Activated naive CD8-positive, alpha-beta T cell treated with anti-CD3 and anti-CD28 coated beads, Interleukin-2, amount 10 ng/mL, durations not matched to agents 7 days and 5 days (primary cell): ENCODE measurements at regions not wholly inside any gene's neighbourhood (a gene's known extent, or its start where the extent isn't known, plus 50 kb on each side); places are given as distances from the start of the nearest gene placed in this dataset.

ENCODE experiments used
- ATAC-seq: fragments of 150-1000 bp; cut with Tn5 transposase; one replicate; pipeline ENCODE4 v1.10.0; 2021; ENCODE audit warnings: low read depth, moderate library complexity
- POLR2A ChIA-PET: fragments of 350-600 bp; sonication (Branson Sonifier 250); formaldehyde crosslinking; loops from one replicate; lab custom pipeline; 2021; ENCODE audit warnings: antibody characterized with exemption; lab: Charles Lee
- DNase-seq: peaks from one replicate; pipeline ENCODE4 v3.0.0; 2021
- H3K27ac Mint-ChIP-seq: one replicate; pipeline ENCODE4 v1.8.0; 2022; ENCODE audit warnings: mild to moderate bottlenecking, mixed read lengths
- H3K27me3 Mint-ChIP-seq: one replicate; pipeline ENCODE4 v1.8.0; 2022; ENCODE audit warnings: mild to moderate bottlenecking, moderate library complexity, mixed read lengths
- H3K36me3 Mint-ChIP-seq: one replicate; pipeline ENCODE4 v1.8.0; 2021; ENCODE audit warnings: mild to moderate bottlenecking, mixed read lengths
- H3K4me1 Mint-ChIP-seq: one replicate; pipeline ENCODE4 v1.8.0; 2021; ENCODE audit warnings: mixed read lengths
- H3K4me3 Mint-ChIP-seq: one replicate; pipeline ENCODE4 v1.8.0; 2022; ENCODE audit warnings: mild to moderate bottlenecking, moderate library complexity, mixed read lengths
- H3K9me3 Mint-ChIP-seq: one replicate; pipeline ENCODE4 v1.8.0; 2021; ENCODE audit warnings: mixed read lengths

DNA sequence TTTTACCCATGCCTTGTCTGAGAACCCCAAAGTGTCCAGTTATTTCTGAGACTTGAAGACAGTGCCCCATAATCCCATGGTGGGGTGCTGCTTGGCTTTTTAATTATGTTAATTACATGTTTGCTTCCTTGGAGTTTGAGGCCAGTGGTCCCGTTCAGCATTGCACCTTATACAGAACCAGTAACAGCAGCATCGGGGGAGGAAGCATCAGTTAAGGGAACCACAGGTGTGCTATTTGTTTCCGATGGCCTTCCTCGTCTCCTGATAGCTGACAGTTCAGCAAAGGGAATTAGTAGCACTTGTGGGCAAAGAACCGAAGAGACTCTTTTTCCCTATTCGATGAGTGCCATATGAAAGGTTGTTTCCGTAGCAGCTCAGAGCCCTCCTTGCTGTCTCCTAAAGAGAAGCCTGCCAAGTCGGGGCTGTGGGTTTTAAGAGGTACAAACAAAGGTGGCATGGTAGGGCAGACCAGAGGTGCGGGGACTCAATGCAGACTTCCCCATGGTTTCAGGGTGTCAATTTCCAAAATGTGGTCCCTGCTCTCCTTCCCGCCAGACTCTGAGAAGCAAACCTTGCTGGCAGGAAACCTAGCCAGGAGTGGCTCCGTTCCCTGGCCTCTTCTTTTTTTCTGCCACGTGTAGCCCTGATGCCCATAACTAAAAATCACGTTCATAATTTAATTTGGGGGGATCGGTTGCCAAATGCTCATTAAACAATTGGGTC, 225.2 kb upstream of the TSHZ3 start:
- H3K4me3 Mint-ChIP-seq, result no peak overlapping the region
- DNase-seq (no peak), ATAC-seq (no peak)
- H3K27me3 Mint-ChIP-seq, result peaks cover 2% of the 10 kb centered on the region
- POLR2A ChIA-PET, result no interaction called here
- H3K27ac Mint-ChIP-seq, result no peak overlapping the region
- no peaks in the 10 kb centered on the region for H3K4me1 Mint-ChIP-seq
- H3K9me3 Mint-ChIP-seq, result no peaks in the 10 kb centered on the region
- H3K36me3 Mint-ChIP-seq, result no peaks in the 10 kb centered on the region

DNA sequence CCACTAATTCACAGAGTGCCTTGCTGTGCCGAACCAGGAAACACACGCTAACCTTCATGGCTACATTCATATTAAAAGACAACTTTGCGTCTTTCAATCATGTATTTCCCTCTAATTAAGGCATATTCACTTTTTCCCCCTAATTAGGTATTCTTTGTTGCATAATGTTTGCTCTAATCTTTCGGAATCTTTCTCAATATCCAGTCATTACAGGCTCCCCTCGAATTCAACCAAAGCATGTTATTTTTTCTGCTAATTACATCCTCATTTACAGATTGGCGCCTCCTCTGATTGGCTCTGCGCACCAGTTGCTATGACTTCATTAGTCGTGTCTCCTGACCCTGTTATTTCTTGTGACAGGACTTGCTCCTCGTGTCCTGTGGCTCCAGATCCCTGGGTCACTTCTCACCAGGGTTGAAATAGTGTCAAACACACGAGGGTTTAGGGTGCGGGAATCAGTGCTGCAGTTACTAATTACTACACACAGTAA, 226.7 kb upstream of the TSHZ3 start:
- no peaks in the 10 kb centered on the region for H3K4me1 Mint-ChIP-seq
- H3K27ac Mint-ChIP-seq, result no peak overlapping the region
- H3K36me3 Mint-ChIP-seq, result no peaks in the 10 kb centered on the region
- no peak overlapping the region for H3K4me3 Mint-ChIP-seq
- POLR2A ChIA-PET, result no interaction called here
- DNase-seq (no peak), ATAC-seq (no peak)
- no peaks in the 10 kb centered on the region for H3K9me3 Mint-ChIP-seq
- H3K27me3 Mint-ChIP-seq, result peaks cover 2% of the 10 kb centered on the region

DNA sequence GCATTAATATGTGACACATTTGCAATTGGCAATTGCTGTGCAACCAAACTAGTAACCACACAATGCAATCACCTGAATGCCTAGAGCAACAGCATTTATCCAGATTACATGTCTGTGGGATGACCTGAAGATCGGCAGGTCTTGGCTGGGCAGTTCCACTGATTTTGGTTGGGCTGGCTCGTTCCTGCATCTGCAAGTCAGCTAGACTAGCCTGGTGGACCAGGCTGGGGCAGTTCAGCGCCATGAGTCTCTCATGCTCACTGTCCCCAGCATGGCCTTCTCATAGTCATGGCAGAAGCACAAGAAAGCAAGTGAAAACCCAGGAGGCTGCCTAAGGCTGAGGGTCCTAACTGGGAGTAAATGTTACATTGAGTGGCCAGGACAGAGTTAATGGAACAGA, 229.1 kb upstream of the TSHZ3 start:
- Mint-ChIP-seq H3K4me1 (no peaks in the 10 kb centered on the region), H3K27ac (no peak overlapping the region), H3K4me3 (no peak overlapping the region), H3K36me3 (no peaks in the 10 kb centered on the region), H3K9me3 (no peaks in the 10 kb centered on the region), H3K27me3 (peaks cover under 1% of the 10 kb centered on the region)
- DNase-seq, result no peak
- POLR2A ChIA-PET, result no interaction called here
- no peak for ATAC-seq

DNA sequence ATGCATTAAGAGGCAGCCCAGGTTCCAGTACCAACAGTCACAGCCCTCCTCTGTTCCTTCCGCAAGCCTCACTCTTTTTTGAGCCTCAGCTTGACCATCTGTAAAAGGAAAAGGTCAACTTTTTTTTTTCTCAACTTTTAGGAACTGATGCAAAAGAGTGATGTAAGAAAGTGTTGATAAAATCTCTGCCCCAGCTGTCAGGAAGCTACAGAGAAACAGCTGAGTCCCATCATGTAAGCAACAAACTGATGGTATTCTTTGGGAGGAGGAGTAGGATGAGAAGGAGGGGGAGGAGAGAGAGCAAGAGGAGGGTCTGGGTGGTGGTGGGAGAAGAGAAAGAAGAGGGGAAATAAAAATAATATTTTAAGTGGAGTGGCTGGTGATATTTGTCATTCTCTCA, 233.9 kb upstream of the TSHZ3 start:
- POLR2A ChIA-PET, result no interaction called here
- Mint-ChIP-seq H3K4me1 (no peaks in the 10 kb centered on the region), H3K36me3 (no peaks in the 10 kb centered on the region)

DNA sequence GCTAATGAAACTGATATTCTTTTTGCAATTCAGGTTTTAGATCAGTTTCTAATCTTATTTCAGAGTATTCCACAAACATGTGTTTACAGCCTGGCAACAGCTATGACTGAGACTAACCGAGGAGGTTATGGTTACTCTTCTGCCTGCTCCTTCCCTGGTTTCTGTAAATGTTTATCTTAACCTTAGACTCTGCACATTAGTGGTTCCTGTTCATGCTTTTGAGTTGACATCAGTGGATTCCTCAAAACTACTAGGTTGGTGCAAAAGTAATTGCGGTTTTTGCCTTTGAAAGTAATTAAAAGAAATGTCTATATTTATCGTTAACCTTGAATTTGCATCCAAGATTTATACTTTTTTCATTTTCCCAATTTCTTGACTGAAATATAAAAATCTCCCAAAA, 237.0 kb upstream of the TSHZ3 start:
- DNase-seq, result no peak
- ATAC-seq, result no peak
- Mint-ChIP-seq H3K4me1 (no peaks in the 10 kb centered on the region), H3K36me3 (no peaks in the 10 kb centered on the region), H3K27me3 (no peaks in the 10 kb centered on the region), H3K27ac (no peak overlapping the region), H3K4me3 (no peak overlapping the region), H3K9me3 (peaks cover 2% of the 10 kb centered on the region)
- POLR2A ChIA-PET, result no interaction called here

More for the DNA sequence above, 233.9 kb upstream of the TSHZ3 start:
- ATAC-seq (no peak), DNase-seq (no peak)
- no peak overlapping the region for H3K4me3 Mint-ChIP-seq
- no peak overlapping the region for H3K27ac Mint-ChIP-seq
- H3K27me3 Mint-ChIP-seq, result no peaks in the 10 kb centered on the region
- no peaks in the 10 kb centered on the region for H3K9me3 Mint-ChIP-seq

DNA sequence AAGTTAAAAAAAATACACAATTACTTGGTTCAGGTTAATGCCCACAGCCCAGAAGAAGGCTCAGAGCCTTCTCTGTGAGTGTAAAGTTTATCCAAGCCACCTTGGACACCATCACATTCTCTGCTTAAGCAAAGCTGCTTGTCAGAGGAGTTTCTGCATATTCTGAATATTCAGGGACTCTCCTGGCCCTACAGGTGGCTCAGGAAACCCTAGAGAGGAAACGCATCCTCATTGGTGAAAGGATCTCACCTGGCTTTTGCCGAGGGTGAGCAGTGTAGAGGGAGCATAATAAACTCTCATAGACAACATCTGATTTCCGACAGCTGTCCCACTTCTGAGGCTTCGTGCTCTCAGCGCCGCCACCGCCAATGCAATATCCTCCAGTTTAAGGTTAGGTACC, 239.9 kb upstream of the TSHZ3 start:
- no peaks in the 10 kb centered on the region for H3K4me1 Mint-ChIP-seq
- POLR2A ChIA-PET, result no interaction called here
- no peak overlapping the region for H3K27ac Mint-ChIP-seq
- no peak for ATAC-seq
- peaks cover 3% of the 10 kb centered on the region for H3K9me3 Mint-ChIP-seq
- no peaks in the 10 kb centered on the region for H3K27me3 Mint-ChIP-seq
- no peaks in the 10 kb centered on the region for H3K36me3 Mint-ChIP-seq
- H3K4me3 Mint-ChIP-seq, result no peak overlapping the region
- DNase-seq, result no peak

DNA sequence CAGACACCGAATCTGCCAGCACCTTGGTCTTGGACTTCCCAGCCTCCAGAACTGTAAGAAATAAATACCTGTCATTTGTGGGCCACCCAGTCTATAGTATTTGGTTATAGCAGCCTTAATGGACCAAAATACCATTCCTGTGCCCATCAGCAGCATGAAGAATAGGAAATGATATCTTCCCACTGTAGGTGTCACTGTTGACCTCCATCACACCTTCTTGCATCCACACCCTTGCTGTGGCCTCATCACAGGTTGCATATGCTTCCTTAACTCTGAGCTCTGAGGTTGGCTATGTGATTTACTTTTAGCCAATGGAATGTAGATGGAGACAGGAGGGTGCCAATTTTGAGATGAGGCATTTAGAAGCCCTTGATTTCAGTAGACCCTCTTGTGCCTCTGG, 242.0 kb upstream of the TSHZ3 start:
- no peaks in the 10 kb centered on the region for H3K4me1 Mint-ChIP-seq
- DNase-seq (no peak), ATAC-seq (no peak)
- H3K9me3 Mint-ChIP-seq, result peaks cover 3% of the 10 kb centered on the region
- no peak overlapping the region for H3K4me3 Mint-ChIP-seq
- H3K27me3 Mint-ChIP-seq, result no peaks in the 10 kb centered on the region
- H3K27ac Mint-ChIP-seq, result no peak overlapping the region
- POLR2A ChIA-PET, result no interaction called here
- no peaks in the 10 kb centered on the region for H3K36me3 Mint-ChIP-seq

DNA sequence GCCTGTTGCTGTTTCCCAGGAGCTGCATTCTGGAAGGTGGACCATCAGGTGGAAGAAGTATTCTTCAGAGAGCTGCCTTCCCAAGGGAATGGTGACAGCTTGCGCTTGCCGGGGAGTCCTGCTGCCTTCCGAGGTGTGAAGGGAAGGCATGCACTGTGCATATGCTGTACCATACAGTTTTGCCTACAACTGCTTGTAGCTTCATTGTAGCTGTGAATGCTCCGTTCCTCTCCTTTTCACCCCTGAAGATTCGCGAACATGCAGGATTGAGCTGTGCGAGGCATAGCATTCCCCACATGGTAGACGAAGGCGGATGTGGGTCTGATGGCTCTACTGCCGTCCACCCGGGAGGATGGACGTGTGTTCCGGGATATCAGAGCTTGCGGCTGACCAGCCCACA, 243.2 kb upstream of the TSHZ3 start:
- Mint-ChIP-seq H3K4me3 (no peak overlapping the region), H3K36me3 (no peaks in the 10 kb centered on the region), H3K4me1 (no peaks in the 10 kb centered on the region), H3K27me3 (no peaks in the 10 kb centered on the region), H3K27ac (no peak overlapping the region), H3K9me3 (peaks cover 3% of the 10 kb centered on the region)
- no peak for DNase-seq
- POLR2A ChIA-PET, result no interaction called here
- no peak for ATAC-seq

DNA sequence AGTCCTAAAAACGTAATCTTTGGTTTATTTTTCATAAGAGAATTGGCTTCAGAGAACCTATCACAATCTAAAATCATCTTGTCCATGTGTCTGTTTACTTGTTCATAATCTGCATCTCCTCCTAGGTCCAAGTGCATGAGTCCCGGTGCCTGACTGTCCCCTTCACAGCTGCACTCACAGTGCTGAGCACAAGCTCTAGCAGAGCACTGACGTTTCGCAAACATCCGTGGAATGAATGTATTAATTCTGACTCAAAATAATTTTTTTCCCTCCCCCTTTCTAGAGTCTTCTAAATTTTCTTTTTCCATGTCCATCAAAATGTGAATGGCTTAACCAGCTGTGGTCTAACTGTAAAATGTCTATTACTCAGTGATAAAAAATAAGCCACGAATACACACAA, 245.5 kb upstream of the TSHZ3 start:
- H3K27ac Mint-ChIP-seq, result no peak overlapping the region
- no peak for DNase-seq
- H3K4me1 Mint-ChIP-seq, result no peaks in the 10 kb centered on the region
- H3K9me3 Mint-ChIP-seq, result peaks cover 2% of the 10 kb centered on the region
- H3K27me3 Mint-ChIP-seq, result no peaks in the 10 kb centered on the region
- H3K36me3 Mint-ChIP-seq, result no peaks in the 10 kb centered on the region
- ATAC-seq, result no peak
- H3K4me3 Mint-ChIP-seq, result no peak overlapping the region
- POLR2A ChIA-PET, result no interaction called here

DNA sequence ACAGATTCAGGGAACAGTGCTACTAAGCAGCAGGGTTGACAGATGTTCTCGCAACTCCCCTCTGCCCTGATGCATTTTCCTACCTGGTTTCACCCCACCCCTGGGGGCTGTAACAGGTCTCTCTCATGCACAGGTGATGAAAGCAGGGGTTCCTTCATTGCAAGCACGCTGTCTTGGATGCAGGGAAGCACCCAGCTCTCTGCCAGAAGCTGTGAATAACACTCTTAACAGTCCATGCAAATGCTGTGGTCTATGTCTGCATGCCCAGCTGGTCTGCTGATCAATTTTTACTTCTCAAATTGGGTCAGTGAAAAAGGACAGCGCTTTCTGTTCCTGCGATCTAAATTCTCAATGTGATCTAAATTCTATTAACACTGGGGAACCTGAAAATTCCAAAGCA, 246.3 kb upstream of the TSHZ3 start:
- peaks cover 2% of the 10 kb centered on the region for H3K9me3 Mint-ChIP-seq
- ATAC-seq (no peak), DNase-seq (no peak)
- H3K27ac Mint-ChIP-seq, result no peak overlapping the region
- POLR2A ChIA-PET, result no interaction called here
- H3K4me3 Mint-ChIP-seq, result no peak overlapping the region
- H3K27me3 Mint-ChIP-seq, result no peaks in the 10 kb centered on the region
- no peaks in the 10 kb centered on the region for H3K36me3 Mint-ChIP-seq
- no peaks in the 10 kb centered on the region for H3K4me1 Mint-ChIP-seq

DNA sequence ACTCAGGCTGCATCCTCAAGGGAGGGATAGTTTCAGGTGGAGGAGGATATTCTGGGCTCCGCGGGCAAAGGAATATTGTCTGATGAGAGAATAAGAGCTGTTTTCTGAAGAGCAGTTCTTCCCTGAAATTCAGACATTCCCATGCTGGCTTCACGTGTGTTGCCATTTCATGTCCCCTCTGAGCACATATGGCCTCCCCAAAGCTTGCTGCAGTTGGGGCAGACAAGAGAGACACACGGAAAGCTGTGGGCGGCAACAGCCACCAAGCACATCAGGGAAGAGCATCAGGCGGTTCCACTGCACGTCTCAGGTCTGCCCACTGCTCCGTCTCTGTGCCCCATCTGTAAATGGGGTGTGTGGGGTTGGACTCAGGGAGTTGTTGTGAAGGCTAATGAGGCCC, 247.5 kb upstream of the TSHZ3 start:
- H3K4me1 Mint-ChIP-seq, result no peaks in the 10 kb centered on the region
- no peak overlapping the region for H3K27ac Mint-ChIP-seq
- no peak overlapping the region for H3K4me3 Mint-ChIP-seq
- H3K27me3 Mint-ChIP-seq, result no peaks in the 10 kb centered on the region
- DNase-seq (no peak), ATAC-seq (no peak)
- POLR2A ChIA-PET, result no interaction called here
- H3K36me3 Mint-ChIP-seq, result no peaks in the 10 kb centered on the region
- H3K9me3 Mint-ChIP-seq, result peaks cover 2% of the 10 kb centered on the region

DNA sequence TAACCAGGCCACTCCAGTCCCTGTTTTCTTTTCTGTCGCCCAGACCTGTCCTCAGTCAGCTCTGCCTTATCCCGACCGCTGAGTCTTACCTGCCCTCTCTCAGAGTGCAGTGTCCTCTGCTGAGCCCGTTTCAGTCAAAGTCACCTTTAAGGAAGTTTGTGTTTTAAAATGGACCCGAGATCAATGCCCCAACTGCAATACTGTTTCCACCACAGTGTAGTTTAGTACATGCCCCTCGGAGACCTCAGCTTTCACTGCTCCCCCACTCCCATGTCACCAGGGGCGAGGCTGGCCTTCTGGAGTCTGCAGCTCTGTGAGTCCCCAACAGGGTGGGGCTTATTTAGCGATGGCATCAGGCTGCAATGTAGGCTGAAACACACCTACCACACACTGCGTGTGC, 248.4 kb upstream of the TSHZ3 start:
- DNase-seq, result no peak
- no peaks in the 10 kb centered on the region for H3K27me3 Mint-ChIP-seq
- no peaks in the 10 kb centered on the region for H3K4me1 Mint-ChIP-seq
- H3K36me3 Mint-ChIP-seq, result no peaks in the 10 kb centered on the region
- H3K9me3 Mint-ChIP-seq, result peaks cover 2% of the 10 kb centered on the region
- no peak for ATAC-seq
- no peak overlapping the region for H3K4me3 Mint-ChIP-seq
- no peak overlapping the region for H3K27ac Mint-ChIP-seq
- POLR2A ChIA-PET, result no interaction called here

DNA sequence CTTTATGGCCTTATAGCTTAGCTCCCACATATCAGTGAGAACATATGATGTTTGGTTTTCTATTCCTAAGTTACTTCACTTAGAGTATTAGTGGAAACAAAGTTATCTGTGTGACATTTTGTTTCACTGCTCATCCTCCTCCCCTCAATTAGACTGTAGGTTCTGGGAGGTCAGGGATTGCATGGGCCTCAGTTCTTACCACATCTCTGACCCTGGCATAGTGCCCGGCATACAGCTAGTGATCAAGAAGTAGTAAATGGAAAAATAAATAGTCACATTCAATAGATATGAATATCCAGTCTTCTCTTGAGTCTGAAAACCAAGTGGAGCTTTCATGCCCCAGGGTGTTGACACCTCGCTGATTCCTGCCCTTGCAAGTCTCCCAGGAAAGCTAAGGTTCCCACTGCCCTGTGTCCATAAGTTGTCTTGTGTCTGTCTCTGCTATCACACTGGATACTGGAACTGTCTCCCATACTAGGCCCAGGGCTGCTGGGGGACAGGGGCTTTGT, 249.5 kb upstream of the TSHZ3 start:
- no peaks in the 10 kb centered on the region for H3K4me1 Mint-ChIP-seq
- POLR2A ChIA-PET, result no interaction called here
- DNase-seq (no peak), ATAC-seq (no peak)
- H3K4me3 Mint-ChIP-seq, result no peak overlapping the region
- no peak overlapping the region for H3K27ac Mint-ChIP-seq
- H3K36me3 Mint-ChIP-seq, result no peaks in the 10 kb centered on the region
- H3K9me3 Mint-ChIP-seq, result peaks cover 1% of the 10 kb centered on the region
- peaks cover 1% of the 10 kb centered on the region for H3K27me3 Mint-ChIP-seq

DNA sequence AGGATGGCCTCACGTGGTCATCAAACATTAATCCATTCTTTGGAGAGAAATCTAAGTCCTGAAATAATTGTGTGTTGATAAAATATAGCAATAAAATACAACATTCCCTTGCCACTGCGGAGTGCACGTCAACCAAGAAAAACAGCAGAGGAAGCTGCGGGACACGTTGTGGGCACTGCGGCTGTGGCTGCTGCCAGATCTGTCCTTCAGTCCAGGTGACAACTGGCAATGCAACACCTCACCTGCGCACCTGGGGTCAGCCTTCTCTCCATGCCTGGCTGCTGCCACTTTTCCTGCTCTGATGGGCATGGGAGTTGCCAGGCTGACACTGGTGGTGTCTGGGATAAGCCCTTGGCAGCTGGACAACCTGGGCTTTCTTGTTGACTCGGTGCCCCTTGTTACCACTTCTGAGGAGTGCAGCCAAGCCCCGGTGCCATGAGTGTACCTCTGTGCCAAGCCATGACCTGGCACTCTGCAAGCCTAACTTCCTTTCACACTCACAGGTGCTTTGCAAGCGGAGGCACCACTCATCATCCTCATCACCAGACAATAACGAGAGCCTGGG, 251.6 kb upstream of the TSHZ3 start:
- Mint-ChIP-seq H3K4me3 (no peak overlapping the region), H3K4me1 (no peaks in the 10 kb centered on the region), H3K36me3 (no peaks in the 10 kb centered on the region), H3K9me3 (peaks cover 1% of the 10 kb centered on the region), H3K27ac (no peak overlapping the region), H3K27me3 (peaks cover 1% of the 10 kb centered on the region)
- ATAC-seq (no peak), DNase-seq (no peak)
- POLR2A ChIA-PET, result no interaction called here
